OCI-LY1 (cell line): ENCODE measurements at regions not wholly inside any gene's neighbourhood (a gene's known extent, or its start where the extent isn't known, plus 50 kb on each side); places are given as distances from the start of the nearest gene placed in this dataset.
A peak's percentile ranks its signal among the peaks of the same experiment; 100 is the strongest.

ENCODE experiments used
- H2AFZ ChIP-seq: fragments of 200-600 bp; sonication (generic), shearing (Covaris generic); 2 replicates; pipeline ENCODE4 v1.6.0; 2014; ENCODE audit warnings: antibody characterized with exemption, mild to moderate bottlenecking, low read length
- H3F3A ChIP-seq: fragments of 200-600 bp; sonication (generic), shearing (Covaris generic); 2 replicates; pipeline ENCODE4 v1.6.0; 2014; ENCODE audit warnings: mild to moderate bottlenecking, antibody characterized with exemption, low read length, moderate library complexity; ENCODE audit not compliant: insufficient read depth
- H3K27ac ChIP-seq: fragments of 200-600 bp; sonication (generic); 2 replicates; pipeline ENCODE4 v1.5.1; 2014; ENCODE audit warnings: low read length, mixed run types, mild to moderate bottlenecking, low read depth; ENCODE audit not compliant: poor library complexity, severe bottlenecking
- H3K27me3 ChIP-seq: fragments of 200-600 bp; sonication (generic); 2 replicates; pipeline ENCODE4 v1.6.0; 2014; ENCODE audit warnings: antibody characterized with exemption, mild to moderate bottlenecking, low read length, moderate library complexity; ENCODE audit not compliant: insufficient read depth
- H3K36me3 ChIP-seq: fragments of 200-600 bp; sonication (generic); 2 replicates; pipeline ENCODE4 v1.6.1; 2014; ENCODE audit warnings: mild to moderate bottlenecking, antibody characterized with exemption, low read length, moderate library complexity, mixed read lengths; ENCODE audit not compliant: insufficient read depth
- H3K4me1 ChIP-seq: fragments of 200-600 bp; sonication (generic); 2 replicates; pipeline ENCODE4 v1.5.1; 2014; ENCODE audit warnings: mild to moderate bottlenecking, low read length, moderate library complexity; ENCODE audit not compliant: insufficient read depth, severe bottlenecking
- H3K4me2 ChIP-seq: fragments of 200-600 bp; sonication (generic), shearing (Covaris generic); 2 replicates; pipeline ENCODE4 v1.6.1; 2014; ENCODE audit warnings: low read length
- H3K4me3 ChIP-seq: fragments of 200-600 bp; sonication (generic); 2 replicates; pipeline ENCODE4 v1.5.1; 2014; ENCODE audit warnings: low read length, low read depth, mild to moderate bottlenecking, mixed read lengths; ENCODE audit not compliant: poor library complexity, severe bottlenecking
- H3K79me2 ChIP-seq: fragments of 200-600 bp; shearing (Covaris generic); 2 replicates; pipeline ENCODE4 v1.6.1; 2016; ENCODE audit warnings: mixed run types, low read length, mixed read lengths; ENCODE audit not compliant: insufficient read depth
- H3K9ac ChIP-seq: fragments of 200-600 bp; sonication (generic), shearing (Covaris generic); 2 replicates; pipeline ENCODE4 v1.6.1; 2014; ENCODE audit warnings: mild to moderate bottlenecking, low read length, mixed read lengths
- H3K9me2 ChIP-seq: fragments of 200-600 bp; sonication (generic), shearing (Covaris generic); 2 replicates; pipeline ENCODE4 v1.6.1; 2014; ENCODE audit warnings: low read depth, mild to moderate bottlenecking, low read length, mixed read lengths
- H3K9me3 ChIP-seq: fragments of 200-600 bp; shearing (Covaris generic); 2 replicates; pipeline ENCODE4 v1.6.1; 2014; ENCODE audit warnings: low read length, mixed read lengths
- H4K20me1 ChIP-seq: fragments of 200-600 bp; sonication (generic), shearing (Covaris generic); 2 replicates; pipeline ENCODE4 v1.6.0; 2016; ENCODE audit warnings: mild to moderate bottlenecking, low read length; ENCODE audit not compliant: insufficient read depth
- EZH2 ChIP-seq: fragments of 200-600 bp; sonication (generic), shearing (Covaris generic); IDR thresholded peaks from 2 replicates; pipeline ENCODE4 v1.8.0; 2017; ENCODE audit warnings: borderline replicate concordance, mixed run types, mild to moderate bottlenecking, antibody characterized with exemption, low read length, moderate library complexity, mixed read lengths
- TF ChIP-seq, protein P1 (sequence below): fragments of 200-600 bp; sonication (generic), shearing (Covaris generic); IDR thresholded peaks from 2 replicates; pipeline ENCODE4 v1.5.1; 2017; ENCODE audit warnings: mild to moderate bottlenecking, antibody characterized with exemption, low read length, moderate library complexity, mixed read lengths

DNA sequence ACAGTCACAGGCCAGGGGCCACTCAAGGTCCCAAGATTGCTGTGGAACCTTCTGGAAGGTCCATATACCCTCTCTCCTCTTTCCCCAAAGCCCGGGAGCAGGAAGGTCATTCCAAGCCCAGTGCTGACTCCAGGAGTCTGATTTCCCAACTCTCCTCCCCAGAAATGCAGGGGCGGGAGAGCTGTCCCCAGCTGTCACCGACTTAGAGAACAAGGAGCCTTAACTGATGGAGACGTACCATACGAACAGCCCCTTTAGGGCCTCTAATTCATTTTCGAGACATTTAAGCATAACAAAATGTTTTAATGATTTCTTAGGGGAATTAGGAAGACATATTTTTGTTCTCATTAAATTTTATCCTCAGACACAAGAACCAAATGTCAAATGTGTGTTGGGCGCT lies 99.2 kb downstream of the PHETA1 start:
- TF ChIP-seq, protein P1, sequence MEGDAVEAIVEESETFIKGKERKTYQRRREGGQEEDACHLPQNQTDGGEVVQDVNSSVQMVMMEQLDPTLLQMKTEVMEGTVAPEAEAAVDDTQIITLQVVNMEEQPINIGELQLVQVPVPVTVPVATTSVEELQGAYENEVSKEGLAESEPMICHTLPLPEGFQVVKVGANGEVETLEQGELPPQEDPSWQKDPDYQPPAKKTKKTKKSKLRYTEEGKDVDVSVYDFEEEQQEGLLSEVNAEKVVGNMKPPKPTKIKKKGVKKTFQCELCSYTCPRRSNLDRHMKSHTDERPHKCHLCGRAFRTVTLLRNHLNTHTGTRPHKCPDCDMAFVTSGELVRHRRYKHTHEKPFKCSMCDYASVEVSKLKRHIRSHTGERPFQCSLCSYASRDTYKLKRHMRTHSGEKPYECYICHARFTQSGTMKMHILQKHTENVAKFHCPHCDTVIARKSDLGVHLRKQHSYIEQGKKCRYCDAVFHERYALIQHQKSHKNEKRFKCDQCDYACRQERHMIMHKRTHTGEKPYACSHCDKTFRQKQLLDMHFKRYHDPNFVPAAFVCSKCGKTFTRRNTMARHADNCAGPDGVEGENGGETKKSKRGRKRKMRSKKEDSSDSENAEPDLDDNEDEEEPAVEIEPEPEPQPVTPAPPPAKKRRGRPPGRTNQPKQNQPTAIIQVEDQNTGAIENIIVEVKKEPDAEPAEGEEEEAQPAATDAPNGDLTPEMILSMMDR: no peak
- no peak for TF ChIP-seq EZH2
- H3K36me3 ChIP-seq: no peaks in the 10 kb centered on the region
- H3F3A ChIP-seq: no peaks in the 10 kb centered on the region
- H3K27ac ChIP-seq: no peak overlapping the region
- H3K9ac ChIP-seq: no peak overlapping the region
- H3K79me2 ChIP-seq: no peaks in the 10 kb centered on the region
- H3K9me2 ChIP-seq: no peaks in the 10 kb centered on the region
- no peaks in the 10 kb centered on the region for H3K4me1 ChIP-seq
- H3K9me3 ChIP-seq: no peaks in the 10 kb centered on the region
- H4K20me1 ChIP-seq: no peaks in the 10 kb centered on the region
- no peak overlapping the region for H2AFZ ChIP-seq
- no peaks in the 10 kb centered on the region for H3K27me3 ChIP-seq
- no peak overlapping the region for H3K4me2 ChIP-seq
- H3K4me3 ChIP-seq: no peak overlapping the region

DNA sequence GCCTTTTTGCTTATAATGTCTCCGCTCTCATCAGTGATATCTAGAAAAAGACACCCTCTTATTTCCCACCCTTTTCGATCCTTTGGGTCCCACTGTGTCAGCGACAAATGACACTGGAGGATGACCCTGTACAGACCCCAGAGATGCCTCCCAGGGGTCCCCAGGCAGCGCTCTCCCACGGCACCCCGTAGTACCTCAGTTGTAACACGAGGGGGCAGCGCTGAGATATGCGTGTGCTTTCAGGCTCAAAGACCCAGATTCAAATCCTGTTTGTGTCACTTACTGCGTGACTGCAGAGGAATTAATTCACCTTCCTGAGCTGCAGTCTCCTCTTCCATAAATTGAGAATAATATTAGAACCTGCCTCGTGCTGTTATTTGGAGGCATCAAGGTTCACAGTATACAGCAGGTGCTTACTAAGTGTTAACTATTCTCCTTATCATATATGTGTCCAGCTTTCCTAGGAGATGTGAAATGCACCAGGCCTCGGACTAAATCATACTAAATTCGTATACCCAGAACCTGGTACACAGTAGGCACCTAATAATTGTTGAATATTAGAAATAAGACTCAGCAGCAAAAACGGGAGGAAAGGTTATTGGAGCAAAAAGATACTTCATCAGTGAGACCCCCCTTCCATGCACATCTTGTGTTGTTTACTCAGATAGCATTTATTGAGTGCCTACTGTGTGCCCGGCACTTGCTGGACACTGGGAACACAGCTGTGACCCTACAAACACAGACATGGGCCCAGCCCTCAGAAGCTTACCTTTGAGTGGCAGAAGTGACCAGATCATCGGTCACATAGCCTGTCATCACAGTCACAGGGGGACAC lies 99.9 kb downstream of the PHETA1 start:
- Histone ChIP-seq H3K36me3 (no peaks in the 10 kb centered on the region), H3K9me2 (no peaks in the 10 kb centered on the region), H3F3A (no peaks in the 10 kb centered on the region), H3K79me2 (no peaks in the 10 kb centered on the region), H3K27me3 (no peaks in the 10 kb centered on the region), H3K4me2 (no peak overlapping the region), H3K4me1 (no peaks in the 10 kb centered on the region), H3K9ac (no peak overlapping the region), H3K27ac (no peak overlapping the region), H3K4me3 (no peak overlapping the region), H2AFZ (no peak overlapping the region), H3K9me3 (no peaks in the 10 kb centered on the region), H4K20me1 (no peaks in the 10 kb centered on the region)
- TF ChIP-seq, protein P1: peak; percentile 37; the same call in 1 of the 2 replicates
- no peak for TF ChIP-seq EZH2

DNA sequence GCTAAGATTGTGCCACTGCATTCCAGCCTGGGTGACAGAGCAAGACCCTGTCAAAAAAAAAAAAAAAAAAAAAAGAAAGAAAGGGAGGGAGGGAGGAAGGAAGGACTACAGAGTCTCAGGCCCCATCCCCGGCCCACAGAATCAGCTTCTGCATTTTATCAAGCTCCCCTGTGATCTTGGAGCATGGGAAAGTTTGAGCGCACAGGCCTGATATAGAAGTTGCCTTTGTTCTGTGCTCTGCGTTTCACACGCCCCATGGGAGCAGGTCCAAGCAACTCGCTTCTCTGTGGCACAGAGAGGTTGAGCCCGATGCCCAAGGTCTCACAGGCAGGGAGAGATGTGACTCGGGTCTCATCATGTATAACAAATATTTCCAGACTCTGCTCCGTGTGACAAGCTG lies 101.8 kb downstream of the PHETA1 start:
- Histone ChIP-seq H3K4me2 (no peak overlapping the region), H3K36me3 (no peaks in the 10 kb centered on the region), H3K27ac (no peak overlapping the region), H3K27me3 (no peaks in the 10 kb centered on the region), H3K79me2 (no peaks in the 10 kb centered on the region), H4K20me1 (no peaks in the 10 kb centered on the region), H3K4me3 (no peak overlapping the region), H3K9me2 (no peaks in the 10 kb centered on the region), H3F3A (no peaks in the 10 kb centered on the region), H3K4me1 (no peaks in the 10 kb centered on the region), H3K9me3 (no peaks in the 10 kb centered on the region), H2AFZ (no peak overlapping the region), H3K9ac (no peak overlapping the region)
- no peak for TF ChIP-seq EZH2
- TF ChIP-seq, protein P1: no peak
